ENCODE measurements at regions not wholly inside any gene's neighbourhood (a gene's known extent, or its start where the extent isn't known, plus 50 kb on each side); places are given as distances from the start of the nearest gene placed in this dataset.
"Not testable (repeated sequence)": the region's sequence is repeated elsewhere in the genome, so short reads cannot be mapped to it uniquely, and the experiment has no call there.

- no peak for DNase-seq
Observed at GRCh38 chr2:37573451-37574388, 97.7 kb downstream of the CDC42EP3 start.

GRCh38 chr2:37575780-37576179 is 95.7 kb downstream of the CDC42EP3 start:
- no peak for DNase-seq

GRCh38 chr2:37576194-37576593 is 95.2 kb downstream of the CDC42EP3 start:
- DNase-seq, result not testable (repeated sequence)

DNA sequence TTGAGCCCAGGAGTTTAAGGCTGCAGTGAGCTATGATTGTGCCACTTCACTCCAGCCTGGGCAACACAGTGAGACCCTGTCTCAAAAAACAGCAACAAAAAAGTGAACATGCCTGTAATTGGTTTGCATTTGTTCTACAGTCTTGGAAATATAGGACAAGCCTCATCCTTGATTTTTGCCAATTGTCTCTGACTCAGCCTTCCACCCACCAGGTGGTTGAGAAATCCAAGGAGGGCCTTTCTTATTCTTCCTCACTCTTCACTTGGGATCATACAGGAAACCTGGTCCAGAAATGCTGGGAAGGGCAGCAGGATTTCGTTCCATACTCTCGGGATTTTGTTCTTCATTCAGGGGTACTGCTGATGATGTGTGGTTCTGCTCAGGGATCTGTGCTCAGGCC is 94.6 kb downstream of the CDC42EP3 start:
- no peak for DNase-seq

- DNase-seq, result no peak
Observed at GRCh38 chr2:37579192-37579713, 92.2 kb downstream of the CDC42EP3 start.

GRCh38 chr2:37579949-37580348 is 91.5 kb downstream of the CDC42EP3 start:
- DNase-seq, result not testable (repeated sequence)

- no peak for DNase-seq
Observed at GRCh38 chr2:37581433-37581832, 90.0 kb downstream of the CDC42EP3 start.

DNA sequence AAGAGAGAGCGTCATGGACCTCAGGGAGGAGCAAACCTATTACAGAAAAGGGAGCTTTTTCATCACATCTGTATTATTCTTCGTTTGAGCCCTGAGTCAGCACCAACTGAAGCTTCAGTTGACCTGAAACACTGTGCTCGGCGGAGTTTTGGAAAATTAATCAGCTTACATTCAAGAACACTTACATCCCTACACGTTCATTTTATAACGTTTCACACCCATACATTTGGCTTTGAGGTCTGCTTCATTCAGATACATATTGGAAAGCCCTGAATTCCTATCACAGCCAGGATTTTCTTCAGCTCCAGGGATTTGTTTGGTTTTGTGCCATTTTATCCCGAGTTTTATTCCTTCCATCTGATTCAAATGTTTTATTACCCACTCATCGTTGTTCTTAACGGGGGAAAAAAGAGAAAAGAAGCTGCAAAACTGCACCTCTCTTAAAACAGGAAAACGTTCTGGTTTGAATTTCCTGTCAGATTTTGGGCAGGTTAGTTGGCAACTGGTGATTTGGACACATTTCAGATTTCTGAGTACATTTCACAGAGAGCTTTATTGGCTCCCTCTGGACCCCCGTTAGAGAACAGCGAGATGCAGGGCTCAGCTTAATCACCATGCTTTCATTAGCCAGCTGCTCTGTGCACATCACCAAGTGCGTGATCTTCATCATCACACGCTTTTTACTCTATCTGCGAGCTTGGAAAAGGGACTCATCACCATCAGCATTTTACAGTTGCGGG is 88.8 kb downstream of the CDC42EP3 start:
- no peak for DNase-seq

- DNase-seq, result no peak
Observed at GRCh38 chr2:37583402-37583801, 88.0 kb downstream of the CDC42EP3 start.

DNA sequence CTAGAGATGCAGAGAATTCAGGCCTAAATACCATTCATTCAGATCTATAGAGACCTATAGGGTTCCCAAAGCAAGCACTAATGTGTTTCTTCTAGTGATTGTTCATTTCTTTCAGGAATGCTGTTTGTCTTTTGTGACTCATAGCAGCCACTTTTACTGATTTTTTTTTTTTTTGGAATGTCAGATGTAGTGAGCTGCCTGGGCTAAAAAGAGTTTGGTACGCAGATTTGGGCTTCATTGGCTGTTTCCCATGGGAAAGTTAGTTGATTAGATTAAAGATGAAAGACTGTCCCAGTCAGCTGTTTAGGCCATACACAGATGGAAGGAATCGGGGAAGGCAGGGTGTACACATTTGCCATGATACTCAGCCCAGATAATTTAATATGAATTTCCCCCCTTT is 87.6 kb downstream of the CDC42EP3 start:
- DNase-seq, result no peak

- DNase-seq, result no peak
Observed at GRCh38 chr2:37585295-37585908, 86.0 kb downstream of the CDC42EP3 start.

GRCh38 chr2:37585982-37586621 is 85.3 kb downstream of the CDC42EP3 start:
- DNase-seq, result no peak

- no peak for DNase-seq
Observed at GRCh38 chr2:37586663-37587317, 84.7 kb downstream of the CDC42EP3 start.

DNA sequence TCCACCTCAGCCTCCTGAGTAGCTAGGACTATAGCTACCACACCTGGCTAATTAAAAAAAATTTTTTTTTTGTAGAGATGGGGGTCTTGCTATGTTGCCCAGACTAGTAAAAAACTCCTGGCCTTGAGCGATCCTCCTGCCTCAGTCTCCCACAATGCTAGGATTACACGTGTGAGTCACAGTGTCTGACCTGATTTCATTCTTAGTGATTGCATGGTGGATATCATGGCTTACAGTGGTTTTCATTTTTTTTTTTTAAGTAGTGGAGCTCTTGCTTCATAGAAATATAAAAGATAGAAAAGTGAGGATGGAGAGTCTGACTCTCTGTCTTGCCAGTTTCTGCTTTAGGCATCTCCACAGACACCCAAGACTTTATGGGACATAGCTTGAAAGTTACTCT is 83.6 kb downstream of the CDC42EP3 start:
- DNase-seq, result no peak

- no peak for DNase-seq
Observed at GRCh38 chr2:37588316-37588777, 83.1 kb downstream of the CDC42EP3 start.

GRCh38 chr2:37589298-37589697 is 82.1 kb downstream of the CDC42EP3 start:
- DNase-seq, result no peak

DNA sequence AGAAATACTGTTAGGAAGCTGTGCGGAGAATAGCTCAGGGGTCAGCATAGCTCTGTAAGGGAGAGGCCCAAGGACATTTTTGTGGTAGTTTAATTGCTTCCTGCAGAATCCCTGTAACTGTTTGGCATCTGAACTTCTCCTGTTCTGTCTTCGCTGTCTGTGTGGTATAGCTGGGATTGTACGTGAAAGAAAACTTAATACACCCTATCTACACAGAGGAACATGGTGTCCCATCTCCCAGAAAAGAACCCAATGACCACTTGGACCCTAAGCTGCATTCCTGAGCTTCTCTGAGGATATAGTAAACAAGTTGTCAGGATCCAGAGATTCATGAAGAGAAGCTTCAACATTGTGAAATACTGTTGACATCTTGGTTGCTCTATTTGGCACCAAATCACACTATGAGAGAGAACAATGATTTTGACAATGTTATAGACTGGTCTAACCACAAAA is 81.3 kb downstream of the CDC42EP3 start:
- DNase-seq, result no peak
